IMR-90 (cell line): ENCODE measurements at regions not wholly inside any gene's neighbourhood (a gene's known extent, or its start where the extent isn't known, plus 50 kb on each side); places are given as distances from the start of the nearest gene placed in this dataset.

Source experiments
- ATAC-seq: fragments of 200-7000 bp; cut with Tn5 transposase; 2 replicates; pipeline ENCODE4 v1.9.1; 2020; ENCODE audit warnings: low read depth, mild to moderate bottlenecking, moderate library complexity
- BruUV-seq: library from RNA; stranded (reverse); fragments of 400-500 nt; replicated peaks from 2 replicates; lab custom pipeline; 2021; lab: Mats Ljungman, UMichigan
- CTCF ChIA-PET: fragments of 300-600 bp; formaldehyde crosslinking; extraction: SDS; loops from one replicate; lab custom pipeline; 2021; ENCODE audit warnings: antibody characterized with exemption; lab: Yijun Ruan, JAX
- POLR2A ChIA-PET: fragments of 300-600 bp; sonication (Branson Sonifier 250); formaldehyde crosslinking; loops from one replicate; lab custom pipeline; 2022; ENCODE audit warnings: antibody characterized with exemption; ENCODE audit not compliant: unreplicated experiment; lab: Charles Lee
- DNase-seq: peaks from one replicate; pipeline ENCODE4 v3.0.0; 2013
- H2AFZ ChIP-seq: replicated peaks from 2 replicates; pipeline ENCODE3; 2013; ENCODE audit warnings: low read length, mild to moderate bottlenecking; ENCODE audit not compliant: poor library complexity
- H2AK5ac ChIP-seq: 2 replicates; pipeline ENCODE4 v1.6.1; 2013; ENCODE audit warnings: low read depth, low read length, inconsistent platforms
- H2AK9ac ChIP-seq: replicated peaks from 2 replicates; pipeline ENCODE3; 2013; ENCODE audit warnings: mild to moderate bottlenecking, low read depth, low read length, moderate library complexity; ENCODE audit not compliant: poor library complexity
- H2BK120ac ChIP-seq: 2 replicates; pipeline ENCODE4 v1.6.1; 2013; ENCODE audit warnings: low read depth, low read length, inconsistent platforms
- H2BK15ac ChIP-seq: 3 replicates; pipeline ENCODE4 v1.6.1; 2013; ENCODE audit warnings: low read depth, low read length, inconsistent platforms
- H2BK20ac ChIP-seq: 2 replicates; pipeline ENCODE4 v1.6.1; 2013; ENCODE audit warnings: low read depth, mild to moderate bottlenecking, inconsistent platforms, low read length, moderate library complexity
- H2BK5ac ChIP-seq: 2 replicates; pipeline ENCODE4 v1.6.1; 2013; ENCODE audit warnings: mild to moderate bottlenecking, low read depth, low read length, inconsistent platforms; ENCODE audit not compliant: poor library complexity, severe bottlenecking
- H3K14ac ChIP-seq: replicated peaks from 2 replicates; pipeline ENCODE4 v1.6.1; 2013; ENCODE audit warnings: low read depth, low read length, inconsistent platforms
- H3K18ac ChIP-seq: 2 replicates; pipeline ENCODE4 v1.6.1; 2013; ENCODE audit warnings: low read depth, low read length, control low read depth
- H3K23ac ChIP-seq: 2 replicates; pipeline ENCODE4 v1.6.1; 2013; ENCODE audit warnings: low read depth, low read length, inconsistent platforms
- H3K27ac ChIP-seq: 2 replicates; pipeline ENCODE4 v1.5.1; 2013; ENCODE audit warnings: mild to moderate bottlenecking, control low read depth, low read length; ENCODE audit not compliant: insufficient read depth
- H3K27me3 ChIP-seq: 2 replicates; pipeline ENCODE4 v1.6.1; 2013; ENCODE audit warnings: low read length; ENCODE audit not compliant: control insufficient read depth, insufficient read depth
- H3K36me3 ChIP-seq: 2 replicates; pipeline ENCODE4 v1.6.1; 2013; ENCODE audit warnings: low read length, mixed read lengths; ENCODE audit not compliant: control insufficient read depth, insufficient read depth
- H3K4ac ChIP-seq: 2 replicates; pipeline ENCODE4 v1.6.1; 2013; ENCODE audit warnings: low read depth, low read length, inconsistent platforms
- H3K4me1 ChIP-seq: 2 replicates; pipeline ENCODE4 v1.6.1; 2013; ENCODE audit warnings: low read length, mixed read lengths; ENCODE audit not compliant: control insufficient read depth, insufficient read depth
- H3K4me2 ChIP-seq: 2 replicates; pipeline ENCODE4 v1.6.1; 2013; ENCODE audit warnings: low read depth, mild to moderate bottlenecking, control low read depth, low read length, moderate library complexity
- H3K4me3 ChIP-seq: 2 replicates; pipeline ENCODE4 v1.5.1; 2013; ENCODE audit warnings: low read depth, mild to moderate bottlenecking, control low read depth, low read length, moderate library complexity; ENCODE audit not compliant: insufficient read depth
- H3K56ac ChIP-seq: 2 replicates; pipeline ENCODE4 v1.6.1; 2013; ENCODE audit warnings: low read length, inconsistent platforms; ENCODE audit not compliant: insufficient read depth; ENCODE audit errors: extremely low read depth
- H3K79me1 ChIP-seq, 2 experiments: 2 replicates each; pipeline ENCODE4 v1.6.1; 2013; ENCODE audit warnings: low read length in 2 of 2, inconsistent platforms in 1 of 2, low read depth in 1 of 2
- H3K9ac ChIP-seq: 2 replicates; pipeline ENCODE4 v1.6.1; 2013; ENCODE audit warnings: low read depth, low read length, control low read depth
- H3K9me1 ChIP-seq: 2 replicates; pipeline ENCODE4 v1.6.1; 2013; ENCODE audit warnings: low read length, inconsistent platforms; ENCODE audit not compliant: insufficient read depth
- H3K9me3 ChIP-seq: 2 replicates; pipeline ENCODE4 v1.6.1; 2013; ENCODE audit warnings: low read length; ENCODE audit not compliant: control insufficient read depth, insufficient read depth
- H4K20me1 ChIP-seq: 2 replicates; pipeline ENCODE4 v1.6.1; 2013; ENCODE audit warnings: low read length, inconsistent platforms; ENCODE audit not compliant: insufficient read depth
- H4K5ac ChIP-seq: 2 replicates; pipeline ENCODE4 v1.6.1; 2013; ENCODE audit warnings: mild to moderate bottlenecking, low read depth, low read length, control low read depth
- H4K8ac ChIP-seq, 2 experiments: 2 replicates each; pipeline ENCODE4 v1.6.1; 2013; ENCODE audit warnings: low read depth in 2 of 2, low read length in 2 of 2, control low read depth in 1 of 2, inconsistent platforms in 1 of 2
- H4K91ac ChIP-seq: 2 replicates; pipeline ENCODE4 v1.6.1; 2013; ENCODE audit warnings: low read depth, low read length, inconsistent platforms; ENCODE audit not compliant: insufficient read depth
- BHLHE40 ChIP-seq: fragments of 150-350 bp; IDR thresholded peaks from 2 replicates; pipeline ENCODE4 v1.6.1; 2016; ENCODE audit warnings: mild to moderate bottlenecking, low read depth, low read length
- CEBPB ChIP-seq: IDR thresholded peaks from 2 replicates; pipeline ENCODE4 v1.6.1; 2012; ENCODE audit warnings: low read depth, low read length, improper control_type of control experiment
- CHD1 ChIP-seq: IDR thresholded peaks from 2 replicates; pipeline ENCODE4 v1.6.1; 2012; ENCODE audit warnings: low read depth, low read length, improper control_type of control experiment
- CTCF ChIP-seq: conservative IDR thresholded peaks from 2 replicates; pipeline ENCODE4 v1.5.1; 2012; ENCODE audit warnings: mild to moderate bottlenecking, low read depth, low read length, improper control_type of control experiment
- ELK1 ChIP-seq: fragments of 150-350 bp; IDR thresholded peaks from 2 replicates; pipeline ENCODE4 v1.6.1; 2016; ENCODE audit warnings: low read depth, mild to moderate bottlenecking, low read length, moderate library complexity, borderline replicate concordance
- FOS ChIP-seq: fragments of 150-350 bp; IDR thresholded peaks from 2 replicates; pipeline ENCODE4 v1.6.1; 2016; ENCODE audit warnings: low read depth, low read length
- MAFK ChIP-seq: IDR thresholded peaks from 2 replicates; pipeline ENCODE4 v1.6.1; 2012; ENCODE audit warnings: low read depth, low read length, improper control_type of control experiment
- MAZ ChIP-seq: IDR thresholded peaks from 2 replicates; pipeline ENCODE4 v1.6.1; 2012; ENCODE audit warnings: low read depth, mild to moderate bottlenecking, low read length, improper control_type of control experiment, moderate library complexity, borderline replicate concordance
- MXI1 ChIP-seq: IDR thresholded peaks from 2 replicates; pipeline ENCODE4 v1.6.1; 2012; ENCODE audit warnings: low read depth, mild to moderate bottlenecking, low read length, moderate library complexity, borderline replicate concordance
- NFE2L2 ChIP-seq: fragments of 150-350 bp; IDR thresholded peaks from 2 replicates; pipeline ENCODE4 v1.6.1; 2016; ENCODE audit warnings: low read depth, mild to moderate bottlenecking, low read length
- POLR2A ChIP-seq: IDR thresholded peaks from 2 replicates; pipeline ENCODE4 v1.6.1; 2012; ENCODE audit warnings: mild to moderate bottlenecking, low read depth, low read length
- RAD21 ChIP-seq: IDR thresholded peaks from 2 replicates; pipeline ENCODE4 v1.6.1; 2012; ENCODE audit warnings: low read length, improper control_type of control experiment
- RCOR1 ChIP-seq: IDR thresholded peaks from 2 replicates; pipeline ENCODE4 v1.6.1; 2012; ENCODE audit warnings: mild to moderate bottlenecking, low read length, improper control_type of control experiment; ENCODE audit not compliant: insufficient replicate concordance
- RFX5 ChIP-seq: IDR thresholded peaks from 2 replicates; pipeline ENCODE4 v1.8.0; 2012; ENCODE audit warnings: low read depth, mild to moderate bottlenecking, low read length, moderate library complexity
- SMC3 ChIP-seq: fragments of 150-350 bp; IDR thresholded peaks from 2 replicates; pipeline ENCODE4 v1.6.1; 2016; ENCODE audit warnings: low read depth, mild to moderate bottlenecking, antibody characterized with exemption, low read length, moderate library complexity
- USF2 ChIP-seq: fragments of 150-350 bp; IDR thresholded peaks from 2 replicates; pipeline ENCODE4 v1.6.1; 2017; ENCODE audit warnings: mild to moderate bottlenecking, antibody characterized with exemption, low read length, low read depth
- WGBS, 2 experiments: methylation state at CpG; one replicate each; pipeline versions ENCODE4 v1.1.5 to v1.1.7; 2013; ENCODE audit warnings: missing lambda C conversion rate in 2 of 2; ENCODE audit not compliant: insufficient read length in 1 of 2; ENCODE audit errors: extremely low coverage in 2 of 2; 5-methylcytosine and 5-hydroxymethylcytosine counted together
- dilution Hi-C: fragments of 300-500 bp; cut with HindIII; formaldehyde crosslinking; loops from one replicate; pipeline ENCODE4 v1.14.3; 2018; ENCODE audit warnings: low sequenced_read_pairs; ENCODE audit not compliant: unreplicated experiment
- in situ Hi-C: fragments of 300-500 bp; cut with MboI; formaldehyde crosslinking; loops from 3 replicates; pipeline ENCODE4 v1.14.3; 2019; ENCODE audit warnings: low sequenced_read_pairs, inconsistent platforms, mixed read lengths
- intact Hi-C: fragments of 100-400 bp; cut with micrococcal nuclease; formaldehyde crosslinking; loops from 2 replicates; pipeline ENCODE4 v1.10.0; 2022

- Histone ChIP-seq H3K23ac (no peak overlapping the region), H2BK120ac (no peak overlapping the region), H4K8ac (no peak overlapping the region), H3K9me3 (no peaks in the 10 kb centered on the region), H2AK9ac (no peak overlapping the region), H4K91ac (no peak overlapping the region), H4K5ac (no peak overlapping the region), H3K56ac (no peak overlapping the region), H3K4me3 (no peak overlapping the region), H2BK20ac (no peak overlapping the region), H3K27me3 (no peaks in the 10 kb centered on the region), H2AK5ac (no peak overlapping the region), H3K18ac (no peak overlapping the region), H3K9me1 (no peaks in the 10 kb centered on the region), H2AFZ (no peak overlapping the region), H3K27ac (no peak overlapping the region), H3K4me2 (no peak overlapping the region), H2BK5ac (no peak overlapping the region), H2BK15ac (no peak overlapping the region), H3K36me3 (no peaks in the 10 kb centered on the region), H3K79me1 (no peaks in the 10 kb centered on the region), H3K4me1 (no peaks in the 10 kb centered on the region; the same call in 1 of the 2 replicates), H4K20me1 (no peaks in the 10 kb centered on the region), H3K9ac (no peak overlapping the region), H3K4ac (no peak overlapping the region), H3K14ac (no peak overlapping the region)
- intact Hi-C loops (no loop called here), dilution Hi-C loops (no loop called here), in situ Hi-C loops (no loop called here)
- ChIA-PET CTCF (no interaction called here), POLR2A (no interaction called here)
- TF ChIP-seq MAZ, result no peak
- no peak for TF ChIP-seq FOS
- no peak for TF ChIP-seq SMC3
- no peak for TF ChIP-seq MXI1
- TF ChIP-seq RCOR1, result no peak
- TF ChIP-seq CTCF, result no peak
- no peak for TF ChIP-seq POLR2A
- TF ChIP-seq CEBPB, result no peak
- TF ChIP-seq NFE2L2, result no peak
- TF ChIP-seq MAFK, result no peak
- TF ChIP-seq BHLHE40, result no peak
- no peak for TF ChIP-seq USF2
- no peak for TF ChIP-seq RFX5
- TF ChIP-seq CHD1, result no peak
- no peak for TF ChIP-seq ELK1
- TF ChIP-seq RAD21, result no peak
- WGBS, 2 experiments, result no CpG with 5 or more reads among the region's 1 CpG
- no peak for ATAC-seq
- DNase-seq, result no peak
- no TSS peak for BruUV-seq
These were observed 101.6 kb downstream of the ARL6IP6 start for GRCh38 chr2:152820048-152820447.
